ENCODE measurements at regions not wholly inside any gene's neighbourhood (a gene's known extent, or its start where the extent isn't known, plus 50 kb on each side); places are given as distances from the start of the nearest gene placed in this dataset.

DNA sequence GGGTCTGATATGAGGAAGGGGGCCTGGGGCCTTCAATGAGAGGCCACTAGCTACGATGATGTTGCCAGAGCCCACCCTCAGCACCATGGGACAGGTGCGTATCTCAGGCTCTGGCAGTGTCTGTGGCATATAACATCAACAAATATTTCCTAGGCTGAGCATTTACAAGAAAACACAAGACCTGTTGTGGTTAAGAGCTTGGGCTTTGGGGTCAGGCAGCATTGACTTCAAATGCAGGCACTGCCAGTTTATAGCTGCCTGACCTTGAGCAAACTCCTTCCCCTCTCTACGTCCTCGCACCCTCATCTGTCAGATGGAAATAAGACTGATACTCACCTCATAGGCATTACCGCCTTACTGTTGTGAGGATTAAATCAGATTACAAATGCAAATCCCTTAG is 156.0 kb downstream of the KATNAL1 start:
- no peak for DNase-seq

GRCh38 chr13:30149248-30149647 is 158.1 kb downstream of the KATNAL1 start:
- DNase-seq = no peak

- DNase-seq = no peak
Observed at GRCh38 chr13:30148786-30149185, 158.6 kb downstream of the KATNAL1 start.

DNA sequence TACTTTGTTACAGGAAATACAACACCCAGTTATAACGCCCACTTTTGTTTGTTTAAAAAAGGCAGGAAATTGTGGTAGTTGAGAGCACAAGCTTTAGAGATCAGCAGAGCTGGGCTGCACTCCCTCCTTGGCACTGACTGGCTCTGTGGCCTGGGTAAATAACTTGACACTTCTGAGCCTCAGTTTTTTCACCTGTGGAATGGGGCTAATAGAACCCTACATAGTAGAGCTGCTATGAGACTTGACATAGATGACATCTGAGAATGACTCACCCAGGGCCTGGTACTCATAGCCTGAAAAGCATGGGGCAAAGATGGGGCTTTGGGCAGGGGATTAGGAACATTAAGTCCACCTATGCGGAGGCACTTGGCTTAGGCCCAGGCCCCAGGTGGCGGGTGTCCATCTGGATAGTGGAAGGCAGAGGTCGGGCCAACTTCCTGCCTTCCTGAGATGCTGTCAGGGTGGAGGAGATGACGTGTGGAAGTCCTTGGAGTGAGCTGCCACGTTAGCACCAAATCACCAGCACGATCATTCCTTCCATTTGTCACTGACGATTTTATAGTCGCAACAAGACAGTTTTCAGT is 159.1 kb downstream of the KATNAL1 start:
- DNase-seq = no peak

GRCh38 chr13:30147421-30147820 is 159.9 kb downstream of the KATNAL1 start:
- no peak for DNase-seq

- no peak for DNase-seq
Observed at GRCh38 chr13:30147015-30147414, 160.3 kb downstream of the KATNAL1 start.

- DNase-seq = no peak
Observed at GRCh38 chr13:30145709-30146367, 161.5 kb downstream of the KATNAL1 start.

DNA sequence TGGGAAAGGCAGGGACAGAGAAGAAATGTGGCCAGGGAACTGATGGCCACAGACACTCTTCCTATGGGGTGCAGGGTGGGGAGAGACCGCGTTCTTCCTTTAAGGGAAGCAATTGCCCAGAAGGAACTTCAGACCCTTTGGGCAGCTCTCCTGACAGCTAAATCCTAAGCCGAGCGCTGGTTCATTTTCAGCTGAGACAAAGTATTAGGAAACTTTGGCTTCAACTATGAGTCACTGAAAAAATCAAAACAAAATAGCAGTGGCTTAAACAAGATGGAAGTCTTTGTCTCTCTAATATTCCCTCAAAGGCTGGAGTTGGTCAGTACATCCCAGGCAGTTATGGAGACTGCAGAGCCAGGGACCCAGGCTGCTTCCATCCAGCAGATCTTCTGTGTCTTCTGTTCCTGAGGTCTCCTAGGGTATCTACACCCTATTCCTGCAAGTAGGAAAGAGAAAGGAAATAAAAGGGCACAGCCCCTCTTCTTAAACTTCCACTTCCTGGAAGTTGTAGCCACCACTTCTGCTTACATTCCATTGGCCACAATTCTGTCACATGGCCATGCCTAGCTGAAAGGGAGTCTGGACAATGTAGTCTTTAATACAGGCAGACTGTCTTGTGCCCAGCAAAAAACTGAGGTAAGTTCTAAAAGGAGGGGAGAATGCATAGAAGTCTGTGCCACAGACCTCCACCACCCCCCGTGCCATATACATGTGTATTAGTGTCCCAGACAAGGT is 163.5 kb downstream of the KATNAL1 start:
- no peak for DNase-seq

DNA sequence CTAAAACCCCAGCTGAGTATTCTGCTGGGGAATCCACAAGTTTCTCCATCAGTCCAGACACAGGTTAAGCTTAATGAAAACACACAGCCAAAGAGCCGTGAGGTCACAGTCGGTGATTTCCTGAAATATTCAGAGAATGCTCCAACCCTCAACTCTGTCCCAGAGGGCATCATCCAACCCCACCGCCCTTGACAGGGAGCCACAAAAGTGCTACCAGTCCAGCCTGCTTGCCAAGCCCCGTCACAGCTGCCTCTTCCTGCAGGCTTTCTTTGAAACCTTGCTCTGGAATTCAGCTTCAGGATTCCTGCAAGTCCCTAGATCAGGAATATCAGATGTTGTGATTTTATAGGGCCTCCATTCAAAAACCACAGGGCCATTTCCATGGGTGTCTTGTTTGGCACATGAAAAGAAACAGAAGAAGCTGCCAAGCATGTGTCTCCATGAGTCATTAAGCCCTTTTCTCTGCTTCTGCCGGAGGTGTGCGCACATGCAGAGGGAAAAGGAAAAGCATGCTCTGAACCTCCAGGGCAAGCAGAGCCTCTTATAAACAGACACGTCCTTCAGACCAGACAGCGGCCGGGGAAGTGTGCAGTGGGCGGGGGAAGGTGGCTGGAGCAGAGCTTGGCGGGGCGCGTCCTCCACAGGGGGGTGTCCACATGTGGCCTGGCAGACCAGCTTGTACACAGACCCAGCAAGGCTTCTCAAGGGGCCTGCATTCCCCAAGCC is 164.7 kb downstream of the KATNAL1 start:
- peak in 2 of 3 donors; percentile 50 to 92 for DNase-seq

DNA sequence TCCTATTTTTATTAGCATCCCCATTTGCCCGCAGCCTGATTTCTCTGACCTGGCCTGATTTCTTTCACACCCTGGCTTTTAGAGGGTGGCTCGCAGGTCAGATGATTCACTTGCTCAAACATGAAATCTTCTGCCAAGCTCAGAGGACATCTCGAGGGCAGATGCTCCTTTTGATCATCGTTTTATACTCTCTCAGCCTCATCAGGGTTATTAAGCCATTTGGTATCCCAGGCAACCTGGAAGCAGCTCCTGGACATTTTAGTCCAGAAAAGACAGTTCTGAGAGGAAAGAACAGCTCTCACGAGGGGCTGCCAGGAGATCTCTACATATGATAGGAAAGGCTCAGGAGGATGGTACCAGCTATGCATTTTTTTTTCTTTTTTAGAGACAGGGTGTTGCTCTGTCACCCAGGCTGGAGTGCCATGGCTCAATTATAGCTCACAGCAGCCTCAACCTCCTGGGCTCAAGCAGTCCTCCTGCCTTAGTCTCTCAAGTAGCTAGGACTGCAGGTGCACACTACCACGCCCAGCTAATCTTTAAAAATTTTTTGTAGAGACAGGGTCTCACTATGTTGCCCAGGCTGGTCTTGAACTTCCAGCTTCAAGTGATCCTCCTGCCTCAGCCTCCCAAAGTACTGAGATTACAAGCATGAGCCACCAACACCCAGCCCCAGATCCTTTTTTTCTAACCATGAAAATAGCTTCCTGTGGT is 165.4 kb downstream of the KATNAL1 start:
- no peak for DNase-seq

- no peak for DNase-seq
Observed at GRCh38 chr13:30140973-30141372, 166.4 kb downstream of the KATNAL1 start.

GRCh38 chr13:30138511-30138910 is 168.8 kb downstream of the KATNAL1 start:
- DNase-seq = no peak

GRCh38 chr13:30135868-30136267 is 171.5 kb downstream of the KATNAL1 start:
- no peak for DNase-seq

- no peak for DNase-seq
Observed at GRCh38 chr13:30135351-30135750, 172.0 kb downstream of the KATNAL1 start.

DNA sequence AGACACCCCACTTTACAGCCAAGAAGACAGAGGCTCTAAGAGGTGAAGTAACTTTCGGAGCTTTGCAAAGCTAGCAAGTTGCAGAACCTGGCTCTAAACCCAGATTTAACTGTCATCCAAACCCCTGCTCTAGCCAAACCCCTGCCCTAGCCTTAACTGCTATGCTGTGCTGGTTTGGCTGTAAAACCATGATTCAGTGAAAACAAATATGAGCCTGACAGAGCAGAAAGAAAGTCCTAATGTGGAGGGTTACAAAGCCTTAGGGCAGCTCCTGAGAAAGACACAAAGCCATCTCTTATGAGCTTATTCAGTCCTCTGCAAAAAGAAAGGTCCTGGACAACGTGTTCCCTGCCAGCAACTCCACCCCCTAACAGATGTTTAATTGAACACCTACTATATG is 172.8 kb downstream of the KATNAL1 start:
- DNase-seq = no peak

DNA sequence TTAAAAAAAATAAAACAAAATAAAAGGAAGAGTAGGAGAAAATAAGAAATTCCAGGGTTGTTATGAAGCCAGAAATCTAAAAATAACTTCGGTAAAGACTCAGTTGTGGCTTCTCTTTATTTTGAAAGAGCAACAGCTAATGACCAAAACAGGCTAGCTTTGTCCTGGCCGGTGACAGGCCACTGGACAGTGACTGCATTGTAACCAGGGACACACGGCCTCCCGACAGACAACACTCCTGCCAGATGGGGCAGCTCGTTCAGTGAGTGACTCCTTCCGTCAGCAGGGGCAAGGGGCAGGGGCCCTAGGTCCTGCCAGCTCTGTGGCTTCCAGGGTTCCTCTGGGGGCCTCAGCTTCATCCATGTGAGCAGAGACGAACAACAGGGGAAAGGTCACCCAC is 173.4 kb downstream of the KATNAL1 start:
- DNase-seq = no peak

DNA sequence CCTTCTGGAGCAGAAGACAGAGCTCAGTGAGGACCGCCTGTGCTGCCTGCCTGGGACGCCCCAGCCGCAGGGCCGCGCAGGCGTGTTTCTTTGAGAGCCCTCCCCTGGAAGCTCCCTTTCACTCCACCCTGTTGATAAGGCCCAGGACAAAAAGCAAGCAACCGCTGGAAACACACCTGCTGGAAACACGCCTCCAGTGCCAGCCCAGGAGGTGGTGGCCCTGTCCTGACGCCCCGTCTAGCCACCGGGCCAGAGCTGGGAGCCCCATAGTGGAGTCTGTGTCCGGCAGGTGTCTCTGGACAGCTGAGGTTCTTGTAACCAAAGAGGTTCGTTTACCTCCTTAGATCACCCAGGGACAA is 173.8 kb downstream of the KATNAL1 start:
- no peak for DNase-seq

DNA sequence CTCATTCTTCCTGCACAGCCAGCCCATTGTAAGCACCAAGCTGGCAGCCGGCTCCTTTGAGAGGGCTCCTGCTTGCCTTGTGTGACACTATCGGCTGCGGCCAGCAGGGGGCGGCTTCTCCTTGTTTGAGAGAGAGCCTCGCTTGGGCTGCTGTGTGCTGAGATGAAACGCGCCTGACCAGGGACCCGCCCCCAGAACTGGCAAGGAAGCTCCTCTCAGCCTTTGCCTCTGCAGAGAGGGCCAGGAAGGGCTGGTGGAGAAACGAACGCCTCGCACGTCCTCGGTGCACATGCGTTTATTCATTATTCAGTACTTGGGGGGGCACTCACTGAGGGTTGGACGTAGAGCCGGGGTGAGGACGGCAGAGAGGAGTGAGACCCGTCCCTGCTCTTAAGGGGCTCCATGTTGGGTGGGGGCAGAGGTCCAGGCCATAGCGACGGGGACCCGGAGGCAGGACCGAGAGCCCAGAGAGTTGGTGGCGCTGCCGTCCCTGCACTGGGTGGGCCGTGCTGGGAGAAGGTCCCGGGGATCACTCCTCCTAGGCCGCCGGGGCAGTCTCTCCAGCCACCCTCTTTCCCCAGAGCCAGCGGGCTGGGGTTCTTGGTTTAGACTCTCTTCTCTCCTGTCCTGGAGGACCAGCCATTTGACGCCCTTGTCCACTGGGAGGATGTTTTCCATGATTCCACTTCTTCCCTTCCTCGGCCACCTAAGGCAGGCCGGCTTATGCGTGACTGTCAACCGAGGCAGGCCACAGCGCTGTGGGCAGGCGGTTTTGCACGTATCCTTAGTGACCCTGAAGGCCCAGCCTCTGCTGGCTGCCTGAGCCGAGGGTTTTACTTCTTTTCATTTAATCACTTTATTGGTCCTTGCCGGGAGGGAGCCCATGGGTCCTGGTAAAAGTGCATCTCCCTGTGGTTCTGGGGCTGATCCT is 174.5 kb downstream of the KATNAL1 start:
- DNase-seq = peak; percentile 89 to 96 (median 92)

- DNase-seq = no peak
Observed at GRCh38 chr13:30129411-30129810, 177.9 kb downstream of the KATNAL1 start.

- DNase-seq = no peak
Observed at GRCh38 chr13:30128591-30128990, 178.8 kb downstream of the KATNAL1 start.

DNA sequence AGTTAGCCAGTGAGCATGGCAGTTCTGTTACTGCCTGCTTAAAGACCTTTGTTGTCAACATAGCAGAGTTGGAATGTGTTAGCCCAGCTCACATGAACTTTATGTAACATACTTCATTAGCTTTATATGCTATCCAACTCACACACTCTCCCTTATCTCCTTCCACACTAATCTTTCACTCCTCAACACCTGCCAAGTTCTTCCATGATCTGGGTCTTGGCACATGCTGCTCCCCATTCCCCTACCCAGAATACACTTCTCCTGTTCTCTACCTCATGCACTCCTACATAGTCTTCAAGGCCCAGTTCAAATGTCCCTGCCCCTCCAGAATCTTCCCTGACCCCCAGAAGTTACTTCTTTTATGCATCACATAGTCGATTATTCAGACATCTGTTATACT is 179.3 kb downstream of the KATNAL1 start:
- no peak for DNase-seq

Data from muscle of back (tissue), 3 donors.